SU-DHL-6 (cell line): ENCODE measurements at regions not wholly inside any gene's neighbourhood (a gene's known extent, or its start where the extent isn't known, plus 50 kb on each side); places are given as distances from the start of the nearest gene placed in this dataset.
"Not testable (repeated sequence)": the region's sequence is repeated elsewhere in the genome, so short reads cannot be mapped to it uniquely, and the experiment has no call there.

ENCODE experiments used
- H2AFZ ChIP-seq: fragments of 200-600 bp; sonication (generic); 2 replicates; pipeline ENCODE4 v1.6.1; 2014; ENCODE audit warnings: low read depth, mild to moderate bottlenecking, moderate library complexity, mixed read lengths, antibody characterized with exemption, low read length; ENCODE audit not compliant: severe bottlenecking
- H3F3A ChIP-seq: fragments of 200-600 bp; shearing (Covaris generic); 2 replicates; pipeline ENCODE4 v1.6.0; 2016; ENCODE audit warnings: antibody characterized with exemption, mild to moderate bottlenecking; ENCODE audit not compliant: insufficient read depth
- H3K27ac ChIP-seq: fragments of 200-600 bp; sonication (generic); 2 replicates; pipeline ENCODE4 v1.5.1; 2016; ENCODE audit warnings: low read depth, mild to moderate bottlenecking, low read length, moderate library complexity, mixed read lengths
- H3K27me3 ChIP-seq: fragments of 200-600 bp; sonication (generic), shearing (Covaris generic); 2 replicates; pipeline ENCODE4 v1.6.0; 2014; ENCODE audit warnings: mild to moderate bottlenecking, low read length
- H3K36me3 ChIP-seq: fragments of 200-600 bp; sonication (generic); 2 replicates; pipeline ENCODE4 v1.6.1; 2014; ENCODE audit warnings: mild to moderate bottlenecking, low read length, mixed read lengths
- H3K4me2 ChIP-seq: fragments of 300-600, 200-600 bp; shearing (Covaris generic), sonication (generic); 2 replicates; pipeline ENCODE4 v1.6.0; 2014; ENCODE audit warnings: low read length, low read depth, mild to moderate bottlenecking; ENCODE audit not compliant: poor library complexity, severe bottlenecking
- H3K4me3 ChIP-seq: fragments of 200-600 bp; sonication (generic); 2 replicates; pipeline ENCODE4 v1.5.1; 2014; ENCODE audit warnings: antibody characterized with exemption, low read length, mild to moderate bottlenecking, mixed read lengths; ENCODE audit not compliant: insufficient read depth, poor library complexity, severe bottlenecking
- H3K79me2 ChIP-seq: fragments of 200-600 bp; sonication (generic); 2 replicates; pipeline ENCODE4 v1.6.1; 2014; ENCODE audit warnings: mild to moderate bottlenecking, low read length, moderate library complexity; ENCODE audit not compliant: insufficient read depth
- H3K9ac ChIP-seq: fragments of 200-600 bp; sonication (generic); 2 replicates; pipeline ENCODE4 v1.7.0; 2014; ENCODE audit warnings: mild to moderate bottlenecking, low read length
- H3K9me2 ChIP-seq: fragments of 200-600 bp; sonication (generic); replicated peaks from 2 replicates; pipeline ENCODE4 v1.6.1; 2014; ENCODE audit warnings: low read length; ENCODE audit not compliant: insufficient read depth
- H3K9me3 ChIP-seq: fragments of 200-600 bp; sonication (generic); 2 replicates; pipeline ENCODE4 v1.6.1; 2014; ENCODE audit warnings: low read length, mixed read lengths; ENCODE audit not compliant: insufficient read depth
- H4K20me1 ChIP-seq: fragments of 200-600 bp; sonication (generic); 2 replicates; pipeline ENCODE4 v1.6.1; 2014; ENCODE audit warnings: low read depth, mild to moderate bottlenecking, antibody characterized with exemption, low read length, moderate library complexity, mixed read lengths
- CTCF ChIP-seq: fragments of 200-600 bp; sonication (generic); IDR thresholded peaks from one replicate; pipeline ENCODE4 v1.5.1; 2017; ENCODE audit warnings: antibody characterized with exemption, mild to moderate bottlenecking, low read length, moderate library complexity; ENCODE audit not compliant: insufficient read depth, poor library complexity, severe bottlenecking
- EZH2phosphoT487 ChIP-seq: fragments of 200-600 bp; sonication (generic), shearing (Covaris generic); conservative IDR thresholded peaks from 2 replicates; pipeline ENCODE4 v1.6.1; 2018; ENCODE audit warnings: mild to moderate bottlenecking, antibody characterized with exemption, low read length, moderate library complexity, mixed read lengths

GRCh38 chr1:182226618-182227017, 165.0 kb downstream of the GLUL start:
- H3K9me2 ChIP-seq, result no peaks in the 10 kb centered on the region
- no peak overlapping the region for H3K9ac ChIP-seq
- H3K4me2 ChIP-seq, result no peak overlapping the region
- no peaks in the 10 kb centered on the region for H4K20me1 ChIP-seq
- H3K4me3 ChIP-seq, result no peak overlapping the region
- no peaks in the 10 kb centered on the region for H3K27me3 ChIP-seq
- no peaks in the 10 kb centered on the region for H3K36me3 ChIP-seq
- no peak overlapping the region for H3K27ac ChIP-seq
- TF ChIP-seq CTCF (no peak), EZH2phosphoT487 (no peak)
- H3K9me3 ChIP-seq, result no peaks in the 10 kb centered on the region
- no peaks in the 10 kb centered on the region for H3K79me2 ChIP-seq
- H2AFZ ChIP-seq, result no peak overlapping the region
- no peaks in the 10 kb centered on the region for H3F3A ChIP-seq

- not testable (repeated sequence) for H3F3A ChIP-seq, H3K9me2 ChIP-seq, H3K4me2 ChIP-seq, H3K4me3 ChIP-seq, H3K79me2 ChIP-seq, H3K27ac ChIP-seq, H3K9me3 ChIP-seq, H3K9ac ChIP-seq, H2AFZ ChIP-seq, H3K27me3 ChIP-seq, H4K20me1 ChIP-seq, H3K36me3 ChIP-seq
These were observed 164.2 kb upstream of the ZNF648 start for GRCh38 chr1:182225755-182226154.

- H3K9ac ChIP-seq, H3K4me2 ChIP-seq, H3K79me2 ChIP-seq, H3K9me2 ChIP-seq, H3K36me3 ChIP-seq, H3K4me3 ChIP-seq, H3K27ac ChIP-seq, H4K20me1 ChIP-seq, H3F3A ChIP-seq, H3K9me3 ChIP-seq, H3K27me3 ChIP-seq, H2AFZ ChIP-seq: not testable (repeated sequence)
These were observed 160.5 kb upstream of the ZNF648 start for GRCh38 chr1:182221990-182222389.

- H3K4me3 ChIP-seq, H3K9me2 ChIP-seq, H4K20me1 ChIP-seq, H3K79me2 ChIP-seq, H3F3A ChIP-seq, H3K4me2 ChIP-seq, H3K27ac ChIP-seq, H3K9me3 ChIP-seq, H2AFZ ChIP-seq, H3K9ac ChIP-seq, H3K27me3 ChIP-seq, H3K36me3 ChIP-seq: not testable (repeated sequence)
These were observed 159.9 kb upstream of the ZNF648 start for GRCh38 chr1:182221367-182221766.

GRCh38 chr1:182217967-182218366, 156.5 kb upstream of the ZNF648 start:
- Histone ChIP-seq H3K27me3 (no peaks in the 10 kb centered on the region), H3K9me3 (no peaks in the 10 kb centered on the region)
- no peak for TF ChIP-seq CTCF
- TF ChIP-seq EZH2phosphoT487, result no peak

More at GRCh38 chr1:182217967-182218366, 156.5 kb upstream of the ZNF648 start:
- H3K9me2 ChIP-seq, result no peaks in the 10 kb centered on the region
- H3F3A ChIP-seq, result no peaks in the 10 kb centered on the region
- no peak overlapping the region for H2AFZ ChIP-seq
- no peak overlapping the region for H3K4me3 ChIP-seq
- no peak overlapping the region for H3K27ac ChIP-seq
- H3K9ac ChIP-seq, result no peak overlapping the region
- H4K20me1 ChIP-seq, result no peaks in the 10 kb centered on the region
- H3K79me2 ChIP-seq, result no peaks in the 10 kb centered on the region
- H3K4me2 ChIP-seq, result no peak overlapping the region
- H3K36me3 ChIP-seq, result no peaks in the 10 kb centered on the region
